AG04450 (cell line): ENCODE measurements at regions not wholly inside any gene's neighbourhood (a gene's known extent, or its start where the extent isn't known, plus 50 kb on each side); places are given as distances from the start of the nearest gene placed in this dataset.
"Not testable (repeated sequence)": the region's sequence is repeated elsewhere in the genome, so short reads cannot be mapped to it uniquely, and the experiment has no call there.

Experiments
- CTCF ChIA-PET: fragments of 300-600, 350-600 bp; formaldehyde crosslinking; extraction: SDS; loops from one replicate; lab custom pipeline; 2022; ENCODE audit warnings: antibody characterized with exemption, inconsistent platforms; lab: Charles Lee
- POLR2A ChIA-PET: fragments of 350-600 bp; formaldehyde crosslinking; extraction: SDS; loops from one replicate; lab custom pipeline; 2021; ENCODE audit warnings: antibody characterized with exemption, inconsistent platforms; lab: Yijun Ruan, JAX
- DNase-seq: peaks from one replicate; pipeline ENCODE4 v3.0.0-alpha.2; 2011; ENCODE audit warnings: low read depth, low spot score
- H3K27ac ChIP-seq: one replicate; pipeline ENCODE4 v1.5.1; 2012; ENCODE audit warnings: low read depth, low read length, control low read depth
- H3K27me3 ChIP-seq: one replicate; pipeline ENCODE4 v1.6.0; 2012; ENCODE audit warnings: low read length; ENCODE audit not compliant: control insufficient read depth, insufficient read depth
- H3K4me3 ChIP-seq: 2 replicates; pipeline ENCODE4 v1.5.1; 2011; ENCODE audit warnings: mild to moderate bottlenecking, low read depth, low read length, control low read depth
- H3K9me3 ChIP-seq: 2 replicates; pipeline ENCODE4 v1.5.1; 2012; ENCODE audit warnings: low read length; ENCODE audit not compliant: control insufficient read depth, insufficient read depth
- CTCF ChIP-seq: IDR thresholded peaks from 2 replicates; pipeline ENCODE4 v1.5.1; 2011; ENCODE audit warnings: low read depth, low read length, control low read depth, inconsistent platforms

GRCh38 chrX:106284431-106285025 lies 116.4 kb downstream of the PWWP3B start:
- ChIA-PET POLR2A (no interaction called here), CTCF (no interaction called here)
- no peak for DNase-seq
- Histone ChIP-seq H3K27ac (no peak overlapping the region), H3K4me3 (no peak overlapping the region), H3K9me3 (no peaks in the 10 kb centered on the region), H3K27me3 (no peaks in the 10 kb centered on the region)
- TF ChIP-seq CTCF = no peak

- Histone ChIP-seq H3K27me3 (no peaks in the 10 kb centered on the region), H3K9me3 (no peaks in the 10 kb centered on the region), H3K4me3 (no peak overlapping the region), H3K27ac (no peak overlapping the region)
- no peak for TF ChIP-seq CTCF
- no peak for DNase-seq
- ChIA-PET POLR2A (no interaction called here), CTCF (no interaction called here)
Observed at GRCh38 chrX:106286053-106286650, 118.0 kb downstream of the PWWP3B start.

GRCh38 chrX:106290778-106291177 lies 122.7 kb downstream of the PWWP3B start:
- H3K9me3 ChIP-seq, CTCF ChIA-PET, H3K27ac ChIP-seq, POLR2A ChIA-PET, H3K4me3 ChIP-seq, DNase-seq, H3K27me3 ChIP-seq: not testable (repeated sequence)

GRCh38 chrX:106291779-106292390 lies 123.8 kb downstream of the PWWP3B start:
- CTCF ChIA-PET, H3K9me3 ChIP-seq, H3K4me3 ChIP-seq, H3K27ac ChIP-seq, POLR2A ChIA-PET, H3K27me3 ChIP-seq, DNase-seq: not testable (repeated sequence)

GRCh38 chrX:106300239-106300638 lies 132.1 kb downstream of the PWWP3B start:
- no peak for DNase-seq
- Histone ChIP-seq H3K27me3 (no peaks in the 10 kb centered on the region), H3K4me3 (no peak overlapping the region), H3K9me3 (no peaks in the 10 kb centered on the region), H3K27ac (no peak overlapping the region)
- CTCF ChIA-PET = no interaction called here
- POLR2A ChIA-PET = no interaction called here
- TF ChIP-seq CTCF = no peak

GRCh38 chrX:106300656-106301055 lies 132.6 kb downstream of the PWWP3B start:
- H3K9me3 ChIP-seq = no peaks in the 10 kb centered on the region
- TF ChIP-seq CTCF = no peak
- H3K27ac ChIP-seq = no peak overlapping the region
- DNase-seq = no peak
- no peak overlapping the region for H3K4me3 ChIP-seq
- POLR2A ChIA-PET = no interaction called here
- CTCF ChIA-PET = no interaction called here
- no peaks in the 10 kb centered on the region for H3K27me3 ChIP-seq
